Tibial artery (tissue), 4 donors: ENCODE measurements at regions not wholly inside any gene's neighbourhood (a gene's known extent, or its start where the extent isn't known, plus 50 kb on each side); places are given as distances from the start of the nearest gene placed in this dataset.

Experiments used
- DNase-seq, 2 donors: peaks; one replicate each; pipeline ENCODE4 v3.0.0-alpha.2; 2019
- H3K27ac ChIP-seq, 2 donors: fragments of 200-600 bp; sonication (generic) in 1 of 2; 1 replicate in 1 of 2; 2 replicates in 1 of 2; pipeline ENCODE4 v1.5.1; 2018 to 2019; ENCODE audit warnings: mild to moderate bottlenecking in 1 of 2
- H3K27me3 ChIP-seq, 2 donors: fragments of 200-600 bp; sonication (generic) in 1 of 2; one replicate each; pipeline versions ENCODE4 v1.5.1 to v1.6.0; 2016 to 2019
- H3K36me3 ChIP-seq, 3 donors: fragments of 200-600 bp; sonication (generic) in 2 of 3; one replicate each; pipeline ENCODE4 v1.5.1; 2016 to 2019; ENCODE audit warnings: mild to moderate bottlenecking in 2 of 3
- H3K4me1 ChIP-seq, 4 donors: fragments of 200-600 bp; sonication (generic) in 2 of 4; 1 replicate in 3 of 4; 2 replicates in 1 of 4; pipeline ENCODE4 v1.5.1; 2016 to 2019
- H3K4me3 ChIP-seq, 2 donors: fragments of 200-600 bp; sonication (generic) in 1 of 2; 1 replicate in 1 of 2; 2 replicates in 1 of 2; pipeline ENCODE4 v1.5.1; 2018 to 2019; ENCODE audit warnings: mild to moderate bottlenecking in 2 of 2
- H3K9me3 ChIP-seq, 3 donors: fragments of 200-600 bp; sonication (generic) in 1 of 3; one replicate each; pipeline ENCODE4 v1.5.1; 2016 to 2019
- intact Hi-C: fragments of 100-400 bp; cut with DNase I; formaldehyde crosslinking; loops from one replicate; pipeline ENCODE4 v1.15.0; 2023; ENCODE audit warnings: low total_unique reads
- TF ChIP-seq, protein P1 (sequence below), 2 experiments: fragments of 200-600 bp in 1 of 2; fragments of 450-650 bp in 1 of 2; IDR thresholded peaks; one replicate each; pipeline ENCODE4 v1.5.1; 2017 to 2019; ENCODE audit warnings: antibody characterized with exemption in 2 of 2, mild to moderate bottlenecking in 1 of 2, moderate library complexity in 1 of 2

DNA sequence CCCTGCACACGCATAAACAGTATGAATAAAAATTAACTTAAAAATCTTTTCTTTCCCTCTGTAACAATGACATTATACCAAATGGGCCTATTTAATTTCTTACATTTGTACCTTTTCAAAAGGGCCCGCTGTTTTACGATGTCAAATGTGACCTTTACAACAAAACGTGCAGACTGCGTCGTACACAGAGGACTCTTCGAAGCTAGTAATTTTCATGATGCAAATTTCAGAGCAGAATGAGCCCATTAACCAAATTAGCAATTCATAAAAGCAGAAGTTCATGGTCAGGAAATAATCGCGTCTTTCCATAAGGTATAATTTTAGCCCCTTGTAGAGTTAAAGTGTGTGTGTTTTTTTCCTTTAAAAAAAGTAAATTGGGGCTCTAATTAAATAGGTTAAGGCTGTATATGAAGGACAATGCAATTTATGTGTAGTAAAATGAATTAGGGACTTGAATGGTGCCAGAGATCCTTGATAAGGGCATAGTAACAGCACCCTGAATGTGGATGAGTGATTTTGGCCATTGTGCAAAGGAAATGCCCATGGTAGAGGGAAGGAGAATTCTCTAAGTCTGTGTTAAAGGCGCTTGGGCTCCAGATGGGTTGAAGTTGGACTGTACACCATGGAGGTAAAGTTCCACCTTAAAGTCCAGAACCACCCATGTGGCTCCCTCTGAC lies 546.4 kb upstream of the EEF2KMT start:
- Histone ChIP-seq H3K9me3 (no peaks in the 10 kb centered on the region), H3K27me3 (peaks cover 0 to 3% of the 10 kb centered on the region in 2 donors), H3K36me3 (no peaks in the 10 kb centered on the region), H3K4me3 (no peak overlapping the region), H3K27ac (no peak overlapping the region), H3K4me1 (no peaks in the 10 kb centered on the region)
- TF ChIP-seq, protein P1, sequence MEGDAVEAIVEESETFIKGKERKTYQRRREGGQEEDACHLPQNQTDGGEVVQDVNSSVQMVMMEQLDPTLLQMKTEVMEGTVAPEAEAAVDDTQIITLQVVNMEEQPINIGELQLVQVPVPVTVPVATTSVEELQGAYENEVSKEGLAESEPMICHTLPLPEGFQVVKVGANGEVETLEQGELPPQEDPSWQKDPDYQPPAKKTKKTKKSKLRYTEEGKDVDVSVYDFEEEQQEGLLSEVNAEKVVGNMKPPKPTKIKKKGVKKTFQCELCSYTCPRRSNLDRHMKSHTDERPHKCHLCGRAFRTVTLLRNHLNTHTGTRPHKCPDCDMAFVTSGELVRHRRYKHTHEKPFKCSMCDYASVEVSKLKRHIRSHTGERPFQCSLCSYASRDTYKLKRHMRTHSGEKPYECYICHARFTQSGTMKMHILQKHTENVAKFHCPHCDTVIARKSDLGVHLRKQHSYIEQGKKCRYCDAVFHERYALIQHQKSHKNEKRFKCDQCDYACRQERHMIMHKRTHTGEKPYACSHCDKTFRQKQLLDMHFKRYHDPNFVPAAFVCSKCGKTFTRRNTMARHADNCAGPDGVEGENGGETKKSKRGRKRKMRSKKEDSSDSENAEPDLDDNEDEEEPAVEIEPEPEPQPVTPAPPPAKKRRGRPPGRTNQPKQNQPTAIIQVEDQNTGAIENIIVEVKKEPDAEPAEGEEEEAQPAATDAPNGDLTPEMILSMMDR (IDR thresholded peaks at IDR 0.05), result no peak
- intact Hi-C loops, result no loop called here
- DNase-seq, result no peak

DNA sequence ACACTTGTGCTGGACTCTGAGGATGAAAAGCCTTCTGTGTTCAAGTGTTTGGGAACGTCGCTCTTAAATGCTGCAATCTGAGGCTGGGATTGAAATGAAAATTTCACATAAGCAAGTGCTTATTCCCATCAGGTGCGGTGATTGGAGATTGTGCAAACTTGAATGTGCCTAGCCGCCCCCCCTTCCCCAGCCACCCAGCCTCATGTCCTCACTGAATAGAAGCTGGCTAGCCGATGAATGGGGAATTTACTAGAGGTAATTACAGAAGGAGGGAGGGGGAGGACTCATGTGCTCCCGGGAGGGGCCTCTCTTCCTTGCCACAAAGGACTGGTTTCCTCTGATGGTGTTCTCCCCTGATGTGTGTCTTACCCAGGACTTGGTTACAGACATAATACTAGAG lies 544.8 kb upstream of the EEF2KMT start:
- intact Hi-C loops, result no loop called here

DNA sequence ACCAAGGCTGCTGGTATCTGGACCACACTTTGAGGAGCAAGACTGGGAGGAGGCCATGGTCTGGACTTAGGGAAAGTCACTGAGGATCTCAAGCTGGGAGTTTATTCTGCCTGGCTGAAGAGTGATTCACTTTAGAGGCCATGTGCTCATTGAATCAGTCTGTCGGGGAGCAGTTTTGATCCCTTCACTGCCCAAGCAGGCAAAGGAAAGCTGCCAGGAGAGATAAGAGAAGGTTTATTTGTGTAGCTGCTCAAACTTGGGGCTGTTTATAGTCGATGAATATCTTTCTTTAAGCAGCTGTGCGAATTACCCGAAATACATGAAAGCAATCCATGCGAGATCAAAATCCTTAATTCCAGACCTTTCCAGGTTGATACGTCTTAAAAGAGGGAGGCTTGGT lies 544.4 kb upstream of the EEF2KMT start:
- TF ChIP-seq, protein P1 (IDR thresholded peaks at IDR 0.05), result no peak
- intact Hi-C loops, result no loop called here
- no peaks in the 10 kb centered on the region for H3K4me1 ChIP-seq
- H3K36me3 ChIP-seq, result no peaks in the 10 kb centered on the region
- H3K27me3 ChIP-seq, result peaks cover 0 to 3% of the 10 kb centered on the region in 2 donors
- DNase-seq, result no peak
- H3K4me3 ChIP-seq, result no peak overlapping the region
- no peak overlapping the region for H3K27ac ChIP-seq
- H3K9me3 ChIP-seq, result no peaks in the 10 kb centered on the region

More for the DNA sequence above, 544.8 kb upstream of the EEF2KMT start:
- no peaks in the 10 kb centered on the region for H3K9me3 ChIP-seq
- H3K27ac ChIP-seq, result no peak overlapping the region
- H3K27me3 ChIP-seq, result peaks cover 0 to 3% of the 10 kb centered on the region in 2 donors
- no peak overlapping the region for H3K4me3 ChIP-seq
- H3K4me1 ChIP-seq, result no peaks in the 10 kb centered on the region
- no peak for DNase-seq
- H3K36me3 ChIP-seq, result no peaks in the 10 kb centered on the region
- TF ChIP-seq, protein P1 (IDR thresholded peaks at IDR 0.05), result no peak

DNA sequence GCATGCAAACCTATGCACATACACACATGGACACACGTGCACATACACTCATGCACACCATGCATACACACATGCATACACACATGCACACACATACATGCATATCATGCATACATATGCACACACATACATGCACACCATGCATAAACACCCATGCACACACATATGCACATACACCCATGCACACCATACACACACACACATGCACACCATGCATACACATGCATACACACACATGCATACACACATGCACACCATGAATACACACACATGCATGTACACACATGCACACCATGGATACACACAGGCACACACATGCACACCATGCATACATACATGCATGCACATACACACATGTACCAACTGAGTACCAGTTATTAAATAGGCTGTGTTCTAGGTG lies 543.3 kb upstream of the EEF2KMT start:
- H3K27me3 ChIP-seq, result peaks cover 0 to 3% of the 10 kb centered on the region in 2 donors
- H3K9me3 ChIP-seq, result no peaks in the 10 kb centered on the region
- no peak for DNase-seq
- no peak overlapping the region for H3K4me3 ChIP-seq
- no peaks in the 10 kb centered on the region for H3K36me3 ChIP-seq
- intact Hi-C loops, result no loop called here
- no peak overlapping the region for H3K27ac ChIP-seq
- H3K4me1 ChIP-seq, result no peaks in the 10 kb centered on the region
- TF ChIP-seq, protein P1 (IDR thresholded peaks at IDR 0.05), result no peak

DNA sequence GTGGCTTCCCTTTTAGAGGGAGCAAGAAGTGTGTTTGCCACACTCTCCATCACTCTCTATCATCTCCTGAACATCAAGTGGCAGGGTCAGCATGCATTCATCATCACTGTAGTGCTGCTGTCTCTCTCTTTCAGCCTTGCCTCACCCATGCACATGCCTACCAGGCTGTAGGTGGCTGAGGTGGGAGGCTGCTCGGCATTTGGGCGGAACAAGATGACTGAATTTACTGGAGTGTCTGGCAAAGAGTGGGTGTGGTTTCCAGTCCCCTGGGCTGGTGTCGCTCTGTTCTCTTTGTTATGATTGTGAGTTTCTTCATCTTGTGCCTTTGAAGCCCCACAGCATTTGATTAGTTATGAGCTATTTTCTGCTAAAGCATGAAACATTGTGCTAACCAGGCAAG lies 541.9 kb upstream of the EEF2KMT start:
- no peak overlapping the region for H3K4me3 ChIP-seq
- intact Hi-C loops, result no loop called here
- TF ChIP-seq, protein P1 (IDR thresholded peaks at IDR 0.05), result no peak
- no peak overlapping the region for H3K27ac ChIP-seq
- peaks cover 0 to 3% of the 10 kb centered on the region in 2 donors for H3K27me3 ChIP-seq
- no peaks in the 10 kb centered on the region for H3K9me3 ChIP-seq
- DNase-seq, result no peak
- H3K4me1 ChIP-seq, result no peaks in the 10 kb centered on the region
- no peaks in the 10 kb centered on the region for H3K36me3 ChIP-seq

DNA sequence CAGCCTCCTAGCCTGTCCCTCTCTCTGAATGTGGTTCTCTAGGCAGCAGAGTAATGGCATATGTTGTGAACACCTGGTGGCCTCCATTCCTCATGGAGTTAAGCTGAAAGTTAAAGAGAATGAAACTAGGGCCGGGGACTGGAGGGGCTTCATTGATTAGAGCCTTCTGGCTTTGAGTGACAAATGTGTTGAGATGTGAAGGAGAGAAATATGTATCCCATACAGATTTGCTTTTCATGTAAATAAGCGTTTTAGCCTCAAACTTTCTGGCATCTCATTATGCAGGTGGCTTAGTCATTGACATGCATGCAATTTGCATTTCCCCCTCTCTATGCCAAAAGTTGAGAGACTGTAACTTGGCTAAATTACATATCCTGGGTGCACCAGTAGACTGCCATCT lies 537.7 kb upstream of the EEF2KMT start:
- intact Hi-C loops, result no loop called here
- Histone ChIP-seq H3K36me3 (no peaks in the 10 kb centered on the region), H3K4me1 (no peaks in the 10 kb centered on the region), H3K4me3 (no peak overlapping the region), H3K27me3 (no peaks in the 10 kb centered on the region), H3K27ac (no peak overlapping the region), H3K9me3 (no peaks in the 10 kb centered on the region)
- DNase-seq, result no peak
- TF ChIP-seq, protein P1 (IDR thresholded peaks at IDR 0.05), result no peak
